ENCODE measurements at regions not wholly inside any gene's neighbourhood (a gene's known extent, or its start where the extent isn't known, plus 50 kb on each side); places are given as distances from the start of the nearest gene placed in this dataset.

DNA sequence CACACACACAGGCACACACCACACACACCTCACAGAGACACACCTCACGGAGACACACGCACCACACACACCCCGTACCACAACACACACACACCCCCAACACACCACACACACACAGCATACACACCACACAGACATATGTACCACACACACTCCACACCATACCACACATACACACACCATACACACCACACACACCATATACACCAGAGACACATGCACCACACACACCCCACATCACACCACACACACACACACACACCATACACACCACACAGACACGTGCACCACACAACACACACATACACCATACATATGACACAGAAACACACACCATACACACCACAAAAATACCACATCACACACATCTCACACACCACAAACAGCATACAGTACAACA, 850.7 kb downstream of the RNF144A start:
- TF ChIP-seq, protein P1, sequence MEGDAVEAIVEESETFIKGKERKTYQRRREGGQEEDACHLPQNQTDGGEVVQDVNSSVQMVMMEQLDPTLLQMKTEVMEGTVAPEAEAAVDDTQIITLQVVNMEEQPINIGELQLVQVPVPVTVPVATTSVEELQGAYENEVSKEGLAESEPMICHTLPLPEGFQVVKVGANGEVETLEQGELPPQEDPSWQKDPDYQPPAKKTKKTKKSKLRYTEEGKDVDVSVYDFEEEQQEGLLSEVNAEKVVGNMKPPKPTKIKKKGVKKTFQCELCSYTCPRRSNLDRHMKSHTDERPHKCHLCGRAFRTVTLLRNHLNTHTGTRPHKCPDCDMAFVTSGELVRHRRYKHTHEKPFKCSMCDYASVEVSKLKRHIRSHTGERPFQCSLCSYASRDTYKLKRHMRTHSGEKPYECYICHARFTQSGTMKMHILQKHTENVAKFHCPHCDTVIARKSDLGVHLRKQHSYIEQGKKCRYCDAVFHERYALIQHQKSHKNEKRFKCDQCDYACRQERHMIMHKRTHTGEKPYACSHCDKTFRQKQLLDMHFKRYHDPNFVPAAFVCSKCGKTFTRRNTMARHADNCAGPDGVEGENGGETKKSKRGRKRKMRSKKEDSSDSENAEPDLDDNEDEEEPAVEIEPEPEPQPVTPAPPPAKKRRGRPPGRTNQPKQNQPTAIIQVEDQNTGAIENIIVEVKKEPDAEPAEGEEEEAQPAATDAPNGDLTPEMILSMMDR (IDR thresholded peaks at IDR 0.05): no peak
- TF ChIP-seq POLR2A (IDR thresholded peaks at IDR 0.05): no peak
